ENCODE measurements at regions not wholly inside any gene's neighbourhood (a gene's known extent, or its start where the extent isn't known, plus 50 kb on each side); places are given as distances from the start of the nearest gene placed in this dataset.

- ATAC-seq (ENCODE audit: poor library complexity) (no peak), DNase-seq (no peak)
- intact Hi-C loops (cut with DNase I) = no loop called here
Observed at GRCh38 chr4:10289538-10289906, 167.7 kb downstream of the ZNF518B start.

GRCh38 chr4:10288830-10289537 lies 168.2 kb downstream of the ZNF518B start:
- no peak for ATAC-seq (ENCODE audit: poor library complexity)
- DNase-seq = no peak
- intact Hi-C loops (cut with DNase I) = no loop called here

GRCh38 chr4:10285028-10285427 lies 168.4 kb upstream of the WDR1 start:
- intact Hi-C loops (cut with DNase I) = no loop called here
- ATAC-seq (ENCODE audit: poor library complexity) = no peak
- DNase-seq = no peak

- ATAC-seq (ENCODE audit: poor library complexity) = no peak
- intact Hi-C loops (cut with DNase I) = no loop called here
- DNase-seq = no peak
Observed at GRCh38 chr4:10283761-10284160, 167.2 kb upstream of the WDR1 start.

- DNase-seq (no peak), ATAC-seq (ENCODE audit: poor library complexity) (no peak)
- intact Hi-C loops (cut with DNase I) = no loop called here
Observed at GRCh38 chr4:10281996-10282395, 165.4 kb upstream of the WDR1 start.

- DNase-seq = no peak
- ATAC-seq (ENCODE audit: poor library complexity) = no peak
- intact Hi-C loops (cut with DNase I) = no loop called here
Observed at GRCh38 chr4:10279261-10279660, 162.7 kb upstream of the WDR1 start.

- ATAC-seq (ENCODE audit: poor library complexity) (no peak), DNase-seq (no peak)
- intact Hi-C loops (cut with DNase I) = no loop called here
Observed at GRCh38 chr4:10278071-10278470, 161.5 kb upstream of the WDR1 start.

- no peak for ATAC-seq (ENCODE audit: poor library complexity)
- intact Hi-C loops (cut with DNase I) = no loop called here
- DNase-seq = no peak
Observed at GRCh38 chr4:10276152-10276551, 159.6 kb upstream of the WDR1 start.

- intact Hi-C loops (cut with DNase I) = no loop called here
- ATAC-seq (ENCODE audit: poor library complexity) (peak; percentile 46), DNase-seq (no peak)
Observed at GRCh38 chr4:10275696-10276095, 159.1 kb upstream of the WDR1 start.

- no peak for DNase-seq
- ATAC-seq (ENCODE audit: poor library complexity) = no peak
- intact Hi-C loops (cut with DNase I) = no loop called here
Observed at GRCh38 chr4:10273030-10273429, 156.4 kb upstream of the WDR1 start.

GRCh38 chr4:10272511-10272910 lies 155.9 kb upstream of the WDR1 start:
- ATAC-seq (ENCODE audit: poor library complexity) (no peak), DNase-seq (no peak)
- intact Hi-C loops (cut with DNase I) = no loop called here

- DNase-seq = no peak
- ATAC-seq (ENCODE audit: poor library complexity) = no peak
- intact Hi-C loops (cut with DNase I) = no loop called here
Observed at GRCh38 chr4:10267066-10267465, 150.5 kb upstream of the WDR1 start.

- ATAC-seq (ENCODE audit: poor library complexity) (no peak), DNase-seq (no peak)
- intact Hi-C loops (cut with DNase I) = no loop called here
Observed at GRCh38 chr4:10260777-10261176, 144.2 kb upstream of the WDR1 start.

GRCh38 chr4:10259976-10260375 lies 143.4 kb upstream of the WDR1 start:
- ATAC-seq (ENCODE audit: poor library complexity) (no peak), DNase-seq (no peak)
- intact Hi-C loops (cut with DNase I) = no loop called here

GRCh38 chr4:10256203-10256602 lies 139.6 kb upstream of the WDR1 start:
- intact Hi-C loops (cut with DNase I) = no loop called here
- DNase-seq = no peak
- ATAC-seq (ENCODE audit: poor library complexity) = no peak

- ATAC-seq (ENCODE audit: poor library complexity) (no peak), DNase-seq (no peak)
- intact Hi-C loops (cut with DNase I) = no loop called here
Observed at GRCh38 chr4:10253765-10254164, 137.2 kb upstream of the WDR1 start.

- DNase-seq (no peak), ATAC-seq (ENCODE audit: poor library complexity) (no peak)
- intact Hi-C loops (cut with DNase I) = no loop called here
Observed at GRCh38 chr4:10245751-10246150, 129.2 kb upstream of the WDR1 start.

GRCh38 chr4:10243856-10244255 lies 127.3 kb upstream of the WDR1 start:
- no peak for ATAC-seq (ENCODE audit: poor library complexity)
- intact Hi-C loops (cut with DNase I) = no loop called here
- DNase-seq = no peak

- no peak for ATAC-seq (ENCODE audit: poor library complexity)
- intact Hi-C loops (cut with DNase I) = no loop called here
- no peak for DNase-seq
Observed at GRCh38 chr4:10240691-10241090, 124.1 kb upstream of the WDR1 start.

- ATAC-seq (ENCODE audit: poor library complexity) = no peak
- intact Hi-C loops (cut with DNase I) = no loop called here
- DNase-seq = no peak
Observed at GRCh38 chr4:10239982-10240654, 123.5 kb upstream of the WDR1 start.

GRCh38 chr4:10237131-10237530 lies 120.5 kb upstream of the WDR1 start:
- intact Hi-C loops (cut with DNase I) = no loop called here
- ATAC-seq (ENCODE audit: poor library complexity) = no peak
- no peak for DNase-seq
